HG03103 (cell line): ENCODE measurements at regions not wholly inside any gene's neighbourhood (a gene's known extent, or its start where the extent isn't known, plus 50 kb on each side); places are given as distances from the start of the nearest gene placed in this dataset.
"Not testable (repeated sequence)": the region's sequence is repeated elsewhere in the genome, so short reads cannot be mapped to it uniquely, and the experiment has no call there.

Experiments used
- ATAC-seq: cut with Tn5 transposase; IDR thresholded peaks from one replicate; pipeline ENCODE4 v1.9.1; 2021; ENCODE audit warnings: low read depth; ENCODE audit not compliant: unreplicated experiment

DNA sequence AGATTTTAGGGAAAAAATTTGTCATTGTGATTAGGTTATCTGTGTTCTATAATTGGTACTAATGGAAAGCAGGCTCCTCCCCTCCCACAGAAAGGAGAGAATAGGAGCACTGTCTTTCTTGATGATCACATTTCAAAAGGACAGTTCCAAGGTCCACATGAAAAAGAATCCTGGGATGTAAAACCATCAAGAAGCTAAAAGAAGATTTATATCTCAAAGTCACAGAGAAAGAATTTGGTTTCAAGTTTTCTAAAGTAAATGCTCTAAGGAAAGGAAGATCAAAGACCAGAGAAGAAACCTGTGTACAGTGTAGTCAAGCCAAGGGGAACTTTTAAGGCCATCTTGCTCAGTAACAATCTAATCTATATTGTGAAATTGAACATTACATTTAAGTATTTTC, 652.7 kb upstream of the HS3ST5 start:
- no peak for ATAC-seq

DNA sequence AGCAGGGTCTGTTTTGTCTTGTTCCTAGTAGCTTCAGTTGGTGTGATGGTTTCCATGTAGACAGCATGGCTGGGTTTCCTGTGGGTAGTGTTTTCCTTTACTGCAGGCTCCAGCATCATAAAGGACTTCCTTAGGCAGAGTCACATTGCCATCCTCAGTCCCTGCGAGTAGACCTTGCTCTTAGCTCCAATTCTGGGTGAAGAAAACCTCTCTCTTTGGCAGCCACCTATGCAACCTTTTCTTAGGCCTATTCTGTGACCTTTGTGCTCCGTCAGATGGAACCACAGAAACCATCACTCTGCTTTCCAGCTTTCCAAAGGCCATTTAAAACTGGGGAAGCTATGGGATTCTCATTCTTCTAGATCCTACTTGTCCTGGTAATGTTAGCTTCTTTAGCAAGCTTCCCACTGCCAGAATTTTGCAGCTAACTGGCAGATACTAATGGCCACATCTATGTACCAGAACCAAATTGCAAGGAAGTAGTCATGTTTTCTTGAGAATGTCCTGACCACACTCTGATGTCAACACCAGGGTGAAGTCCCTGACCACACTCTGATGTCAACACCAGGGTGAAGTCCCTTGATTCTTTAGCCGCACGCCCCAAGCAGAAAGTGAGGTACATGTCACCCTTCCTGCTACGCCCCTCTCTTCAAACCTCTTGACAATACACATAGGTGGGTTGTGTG, 646.6 kb upstream of the HS3ST5 start:
- peak; percentile 94 for ATAC-seq

DNA sequence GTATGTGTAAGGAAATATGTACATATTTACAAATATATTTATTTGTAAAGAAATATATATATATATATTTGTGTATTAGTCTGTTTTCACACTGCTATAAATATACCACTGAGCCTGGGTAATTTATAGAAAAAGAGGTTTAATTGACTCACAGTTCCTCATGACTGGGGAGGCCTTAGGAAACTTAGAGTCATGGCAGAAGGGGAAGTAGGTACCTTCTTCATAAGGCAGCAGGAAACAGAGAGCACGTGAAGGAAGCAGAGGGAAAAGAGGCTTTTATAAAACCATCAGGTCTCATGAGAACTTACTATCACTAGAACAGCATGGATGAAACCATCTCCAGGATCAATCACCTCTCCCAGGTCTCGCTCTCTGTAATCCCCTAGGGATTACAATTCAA, 644.5 kb upstream of the HS3ST5 start:
- no peak for ATAC-seq

DNA sequence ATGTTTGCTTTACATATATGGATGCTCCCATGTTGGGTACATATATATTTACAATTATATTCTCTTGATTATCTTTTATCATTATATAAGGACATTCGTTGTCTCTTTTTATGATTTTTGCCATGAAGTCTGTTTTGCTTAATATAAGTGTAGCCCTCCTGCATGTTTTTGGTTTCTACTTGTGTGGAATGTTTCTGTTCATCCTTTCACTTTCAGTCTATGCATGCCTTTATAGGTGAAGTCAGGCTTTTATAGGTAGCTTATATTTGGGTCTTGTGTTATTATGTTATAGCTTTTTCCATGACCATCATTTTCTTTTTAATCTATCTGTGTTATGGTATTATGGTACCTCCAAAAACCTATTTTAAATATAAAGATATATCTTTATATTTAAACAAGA, 612.5 kb upstream of the HS3ST5 start:
- no peak for ATAC-seq

DNA sequence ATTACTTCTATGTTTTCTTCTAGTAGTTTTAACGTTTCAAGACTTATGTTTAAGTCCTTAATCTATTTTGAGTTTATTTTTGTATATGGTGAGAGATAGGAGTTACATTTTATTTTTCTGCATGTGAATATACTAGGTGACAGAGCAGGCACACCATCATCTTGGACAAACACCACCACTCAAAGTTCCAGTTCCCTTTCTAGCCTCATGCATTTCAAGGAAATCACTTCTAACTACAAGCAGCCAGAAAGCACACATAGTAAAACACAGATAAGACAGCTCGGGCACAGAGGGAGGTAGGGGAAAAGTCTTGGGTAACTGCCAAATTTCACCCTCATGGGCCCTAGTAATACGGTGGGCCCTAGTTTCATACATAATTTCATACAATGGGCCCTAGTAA, 609.4 kb upstream of the HS3ST5 start:
- ATAC-seq = no peak

DNA sequence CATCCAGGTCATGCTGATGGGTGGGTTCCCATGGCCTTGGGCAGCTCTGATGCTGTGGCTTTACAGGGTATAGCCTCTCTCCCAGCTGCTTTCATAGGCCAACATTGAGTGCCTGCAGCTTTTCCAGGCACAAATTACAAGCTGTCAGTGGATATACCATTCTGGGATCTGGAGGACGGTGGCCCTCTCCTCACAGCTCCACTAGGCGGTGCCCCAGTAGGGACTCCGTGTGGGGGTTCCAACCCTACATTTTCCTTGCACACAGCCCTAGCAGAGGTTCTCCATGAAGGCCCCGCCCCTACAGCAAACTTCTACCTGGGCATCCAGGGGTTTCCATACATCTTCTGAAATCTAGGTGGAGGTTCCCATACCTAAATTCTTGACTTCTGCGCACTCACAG, 602.6 kb upstream of the HS3ST5 start:
- ATAC-seq = no peak

DNA sequence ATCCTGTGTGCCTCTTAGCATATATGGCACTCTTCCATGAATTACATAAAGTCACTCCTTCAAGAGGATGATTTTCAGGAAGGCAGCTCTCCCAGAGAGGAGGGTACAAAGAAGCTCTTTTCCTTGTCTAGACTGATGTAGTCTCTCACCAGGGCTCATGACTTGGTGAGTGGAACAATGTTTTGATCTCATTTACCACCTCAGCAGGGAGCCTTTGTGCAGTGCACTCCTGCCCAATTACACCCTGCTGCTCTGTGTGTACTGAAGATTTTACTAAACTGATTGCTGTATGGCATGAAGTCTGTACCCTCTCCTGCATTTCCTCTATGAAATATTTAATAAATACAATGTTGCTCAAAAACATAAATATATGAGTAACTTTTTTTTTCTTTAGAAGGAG, 598.3 kb upstream of the HS3ST5 start:
- no peak for ATAC-seq

DNA sequence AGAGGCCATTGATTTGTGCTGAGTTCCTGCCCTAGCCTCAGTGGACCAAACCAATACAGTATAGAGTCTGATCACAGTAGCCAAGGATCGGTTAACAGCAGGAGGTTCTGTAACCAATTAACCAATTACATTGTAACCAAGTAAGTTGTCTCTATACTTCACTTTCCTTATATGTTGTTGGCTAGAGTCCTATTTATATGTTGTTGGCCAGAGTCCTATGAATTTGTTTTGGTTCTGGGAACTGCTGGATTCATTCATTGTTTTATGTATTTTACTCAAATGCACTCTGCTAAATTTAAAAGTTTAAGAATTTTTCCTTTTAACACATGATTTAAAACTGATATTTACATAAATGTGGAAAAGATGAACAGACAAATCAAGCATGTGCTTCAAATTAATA, 597.4 kb upstream of the HS3ST5 start:
- no peak for ATAC-seq

DNA sequence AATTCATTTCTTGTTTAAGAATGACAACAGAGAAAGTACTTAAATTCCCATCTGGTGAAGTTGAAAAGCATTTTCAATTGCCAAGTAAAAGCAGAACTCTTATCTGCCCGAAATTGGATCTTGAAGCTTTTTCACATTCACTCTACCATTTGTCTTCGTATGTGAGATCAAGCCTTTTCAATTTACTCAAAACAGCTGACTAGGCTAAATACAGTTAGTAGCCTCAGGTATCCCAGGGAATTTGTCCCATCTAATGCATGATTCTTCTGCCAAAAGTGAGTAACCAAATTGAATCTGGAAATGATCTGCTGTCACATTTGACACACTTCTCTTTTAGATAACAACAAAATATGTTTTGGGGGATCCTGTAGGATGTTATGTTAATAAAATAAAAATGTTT, 596.8 kb upstream of the HS3ST5 start:
- ATAC-seq = no peak

DNA sequence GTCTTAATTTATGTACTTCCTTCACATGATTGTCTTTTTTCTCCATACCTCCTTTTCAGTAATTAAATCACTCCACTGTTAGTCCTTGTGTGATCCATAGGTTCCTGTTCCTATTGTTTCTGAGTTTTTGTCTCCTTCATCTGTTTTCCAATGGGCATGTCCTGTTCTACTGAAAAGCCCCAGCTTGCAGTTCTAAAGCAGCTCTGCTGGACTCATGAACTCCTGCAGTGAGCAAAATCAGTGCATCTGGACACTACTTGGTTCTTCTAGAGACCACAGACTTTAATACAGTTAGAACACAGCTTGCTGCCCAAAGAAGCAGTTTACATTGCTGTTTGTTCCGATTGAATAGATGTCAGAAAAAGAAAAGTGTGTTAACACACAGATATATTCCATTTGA, 593.3 kb upstream of the HS3ST5 start:
- ATAC-seq = no peak

DNA sequence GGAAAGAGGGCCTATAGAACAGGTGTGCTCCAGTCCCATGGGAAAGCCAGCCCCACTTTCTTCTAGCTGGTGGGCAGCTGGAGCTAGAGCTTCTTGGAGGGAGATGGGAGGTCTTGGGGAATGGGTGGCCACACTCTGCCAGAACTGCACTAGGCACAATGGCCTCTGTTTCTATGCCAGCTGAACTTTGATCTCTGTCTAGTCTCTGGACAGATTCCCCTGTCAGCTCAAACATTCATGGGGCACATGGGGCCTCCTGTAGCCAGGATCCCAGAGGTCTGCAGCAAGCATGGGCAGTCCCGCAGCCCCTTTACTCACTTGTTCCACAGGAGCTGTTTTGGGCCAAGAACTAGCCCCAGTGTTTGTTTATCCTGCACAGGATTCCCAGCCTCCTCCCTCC, 591.3 kb upstream of the HS3ST5 start:
- ATAC-seq = no peak

DNA sequence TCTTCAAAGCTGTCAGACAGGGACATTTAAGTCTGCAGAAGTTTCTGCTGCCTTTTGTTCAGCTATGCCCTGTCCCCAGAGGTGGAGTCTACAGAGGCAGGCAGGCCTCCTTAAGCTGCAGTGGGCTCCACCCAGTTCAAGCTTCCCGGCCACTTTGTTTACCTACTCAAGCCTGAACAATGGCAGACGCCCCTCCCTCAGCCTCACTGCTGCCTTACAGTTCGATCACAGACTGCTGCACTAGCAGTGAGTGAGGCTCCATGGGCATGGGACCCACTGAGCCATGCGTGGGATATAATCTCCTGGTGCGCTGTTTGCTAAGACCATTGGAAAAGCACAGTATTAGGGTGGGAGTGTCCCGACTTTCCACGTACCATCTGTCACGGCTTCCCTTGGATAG, 585.9 kb upstream of the HS3ST5 start:
- not testable (repeated sequence) for ATAC-seq

DNA sequence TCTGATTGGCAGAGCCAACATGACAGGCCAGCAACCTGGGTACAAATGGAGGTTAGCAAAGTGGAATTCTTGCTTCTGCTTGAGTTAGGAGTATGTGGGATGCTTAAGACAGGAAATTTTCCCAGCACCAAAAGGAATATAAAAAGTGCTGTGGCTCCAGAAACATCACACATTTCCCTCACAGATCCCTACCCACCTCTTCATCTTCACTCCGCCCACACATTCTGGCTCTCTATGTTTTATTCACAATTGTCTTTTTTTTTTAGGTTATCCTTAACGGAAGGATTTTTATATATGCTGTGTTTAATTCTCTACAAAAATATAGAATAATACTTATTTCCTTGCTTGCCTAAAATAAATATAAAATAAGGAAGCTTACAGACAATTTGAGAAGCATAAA, 563.3 kb upstream of the HS3ST5 start:
- no peak for ATAC-seq

DNA sequence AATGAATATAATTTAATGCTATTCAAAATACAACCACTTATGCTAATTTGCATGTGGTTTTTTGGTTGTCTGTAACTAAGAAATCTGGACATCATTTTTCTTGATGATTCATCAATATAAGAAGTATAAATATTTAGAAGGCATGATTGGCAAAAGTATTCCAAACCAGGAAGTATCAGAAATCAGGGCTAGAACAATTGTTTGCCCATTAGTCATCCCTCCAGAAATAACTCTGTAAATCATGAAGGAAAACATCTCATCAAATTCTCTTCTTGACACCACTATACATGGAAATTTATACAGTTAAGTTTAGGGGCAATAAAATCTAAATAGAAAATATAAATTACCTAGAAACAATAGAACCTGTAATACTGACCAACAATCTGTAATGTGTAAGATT, 554.7 kb upstream of the HS3ST5 start:
- no peak for ATAC-seq

DNA sequence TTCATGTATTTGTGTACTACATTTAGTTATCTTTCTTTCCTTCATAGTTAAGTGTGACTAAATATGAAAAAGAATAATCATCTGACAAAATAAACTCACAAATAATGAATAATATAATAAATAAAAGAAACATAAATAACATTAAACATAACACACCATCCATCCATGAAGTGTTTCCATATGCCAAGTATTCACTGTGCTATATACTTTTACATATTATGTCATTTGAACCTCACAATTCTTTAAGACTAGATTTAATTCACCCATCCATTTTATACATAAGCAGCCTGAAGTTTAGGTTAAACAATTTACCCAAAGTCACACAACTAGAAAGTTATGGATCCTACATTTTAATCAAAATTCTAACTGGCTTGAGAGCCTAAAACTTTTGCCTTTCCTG, 549.4 kb upstream of the HS3ST5 start:
- no peak for ATAC-seq

DNA sequence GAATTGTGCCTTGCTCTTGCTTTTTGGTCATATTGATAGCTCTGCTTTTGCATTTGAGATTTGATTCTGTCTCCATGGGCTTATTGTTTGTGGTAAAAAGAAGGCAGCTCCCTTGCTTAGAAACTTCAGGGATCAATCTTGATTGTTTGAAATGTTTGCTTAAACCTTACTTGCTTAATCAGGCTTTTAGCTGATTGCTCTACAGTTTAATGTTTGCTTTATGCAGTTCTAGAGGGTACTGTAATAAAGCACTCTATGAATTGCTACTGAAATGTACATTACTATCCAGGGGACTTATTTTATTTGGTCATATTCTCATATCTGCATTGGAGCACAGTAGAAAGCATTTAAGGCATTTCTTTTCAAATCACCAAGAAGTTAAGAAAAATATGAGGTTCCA, 545.4 kb upstream of the HS3ST5 start:
- ATAC-seq = no peak

DNA sequence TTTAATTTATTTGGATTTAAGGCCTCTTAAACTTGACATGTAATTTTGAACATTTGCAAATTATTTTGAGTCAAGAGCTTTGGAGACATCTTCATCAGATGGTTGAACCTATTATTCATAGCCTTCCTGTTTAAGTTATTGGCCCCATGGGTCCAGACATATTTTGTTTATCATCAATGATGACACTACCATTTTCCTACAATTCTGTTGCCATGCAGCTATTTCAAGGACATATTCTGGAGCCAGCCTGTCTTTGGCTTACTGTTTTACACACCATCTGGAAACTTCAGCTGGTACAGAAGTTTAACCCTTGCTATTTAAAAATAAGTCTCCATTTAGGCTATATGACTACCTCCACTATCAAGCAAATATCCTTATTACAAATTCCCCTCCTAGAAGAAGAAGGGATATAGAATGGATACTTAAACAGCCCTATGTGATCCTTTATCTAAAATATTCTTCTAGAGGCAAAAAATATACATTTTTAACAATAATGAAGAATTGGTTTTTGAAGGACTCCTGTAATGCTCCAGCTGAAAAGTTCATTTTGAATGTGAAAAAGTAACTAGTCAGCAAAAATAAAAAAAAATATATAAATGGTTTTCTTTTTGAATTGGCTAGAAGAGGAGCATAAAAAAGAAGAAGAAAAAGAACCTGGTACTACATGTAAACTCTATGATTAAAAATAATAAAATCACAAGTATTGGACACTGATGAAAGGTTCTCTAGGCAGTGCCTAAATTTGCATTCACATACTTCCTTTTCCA, 544.0 kb upstream of the HS3ST5 start:
- no peak for ATAC-seq

DNA sequence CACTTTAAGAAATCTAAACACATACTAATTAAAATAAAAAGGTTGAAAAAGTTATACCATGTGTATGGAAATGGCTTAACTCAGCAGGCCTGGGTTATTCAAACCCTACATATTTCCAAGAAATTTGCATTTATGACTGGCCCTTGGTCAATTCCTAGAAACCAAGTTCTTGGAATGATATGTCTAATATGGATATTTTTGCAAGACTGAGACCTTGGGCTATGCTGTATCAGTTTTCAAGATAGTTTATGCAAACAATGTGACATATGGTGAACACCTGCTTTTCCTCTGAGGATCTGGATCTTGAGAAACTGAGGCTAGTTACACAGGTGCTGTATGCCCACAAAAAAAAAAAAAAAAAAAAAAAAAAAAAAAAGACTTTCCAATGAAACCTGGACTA, 536.9 kb upstream of the HS3ST5 start:
- ATAC-seq = no peak

DNA sequence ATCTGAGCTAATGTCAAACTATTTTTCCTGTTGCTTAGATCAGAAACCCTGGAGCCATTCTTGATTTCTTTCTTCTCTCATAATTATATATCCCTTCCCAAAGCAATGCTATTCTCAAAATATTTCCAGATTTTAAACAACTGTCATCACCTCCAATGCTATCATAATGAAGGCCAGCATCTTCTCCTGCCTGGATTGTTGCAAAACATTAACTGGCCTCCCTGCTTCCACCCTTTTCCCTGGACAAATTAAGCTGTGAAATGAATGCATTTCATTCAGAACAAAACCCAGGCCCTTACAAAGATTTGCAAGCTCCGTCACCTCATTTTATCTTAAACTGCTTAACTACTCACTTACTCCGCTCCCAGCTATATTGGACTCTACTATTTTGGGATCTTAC, 535.3 kb upstream of the HS3ST5 start:
- no peak for ATAC-seq

DNA sequence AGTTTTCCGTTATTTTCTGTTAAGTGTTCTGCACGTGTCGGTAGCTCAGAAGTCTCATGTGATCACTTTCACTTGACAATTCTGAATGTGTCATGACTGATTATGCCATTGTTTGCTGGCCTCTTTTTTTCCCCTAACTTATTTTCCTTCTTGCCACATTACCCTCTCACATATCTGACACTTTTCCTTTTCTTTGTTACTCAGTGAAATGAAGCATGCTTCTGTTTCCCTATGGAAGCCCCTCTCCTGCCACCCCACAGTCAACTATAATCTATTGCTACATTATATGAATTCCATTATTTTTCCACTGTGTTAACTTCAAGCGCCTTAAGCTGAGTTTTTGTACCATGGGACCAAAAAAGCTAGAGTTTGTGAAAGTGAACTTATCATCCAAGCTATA, 531.6 kb upstream of the HS3ST5 start:
- no peak for ATAC-seq

DNA sequence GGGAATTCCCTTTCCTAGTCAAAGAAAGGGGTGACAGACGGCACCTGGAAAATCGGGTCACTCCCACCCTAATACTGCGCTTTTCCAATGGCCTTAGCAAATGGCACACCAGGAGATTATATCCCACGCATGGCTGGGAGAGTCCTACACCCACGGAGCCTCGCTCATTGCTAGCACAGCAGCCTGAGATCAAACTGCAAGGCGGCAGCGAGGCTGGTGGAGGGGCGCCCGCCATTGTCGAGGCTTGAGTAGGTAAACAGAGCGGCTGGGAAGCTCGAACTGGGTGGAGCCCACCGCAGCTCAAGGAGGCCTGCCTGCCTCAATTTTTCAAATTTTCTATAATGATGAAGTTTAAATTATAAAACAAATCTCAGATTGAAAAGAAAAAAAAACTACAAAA, 522.7 kb upstream of the HS3ST5 start:
- ATAC-seq = not testable (repeated sequence)

DNA sequence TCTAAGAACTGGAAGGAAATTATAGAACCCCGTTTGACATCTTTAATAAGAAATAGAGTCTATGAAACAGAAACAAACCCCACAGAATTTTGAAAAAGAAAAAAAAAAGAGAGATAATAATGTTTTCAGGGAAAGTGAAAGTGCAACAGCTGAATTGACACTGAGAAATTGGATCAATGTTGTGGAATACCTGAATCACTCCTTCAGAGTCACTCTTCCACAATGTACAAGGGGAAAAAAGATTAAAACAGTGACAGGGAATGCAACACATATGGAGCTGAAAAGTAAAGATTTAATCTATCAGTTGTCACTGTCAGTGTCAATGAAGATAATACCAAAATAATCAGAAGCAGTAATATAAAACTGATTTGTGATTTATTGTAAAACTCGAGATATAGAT, 520.8 kb upstream of the HS3ST5 start:
- ATAC-seq = no peak
